ENCODE measurements at regions not wholly inside any gene's neighbourhood (a gene's known extent, or its start where the extent isn't known, plus 50 kb on each side); places are given as distances from the start of the nearest gene placed in this dataset.

DNA sequence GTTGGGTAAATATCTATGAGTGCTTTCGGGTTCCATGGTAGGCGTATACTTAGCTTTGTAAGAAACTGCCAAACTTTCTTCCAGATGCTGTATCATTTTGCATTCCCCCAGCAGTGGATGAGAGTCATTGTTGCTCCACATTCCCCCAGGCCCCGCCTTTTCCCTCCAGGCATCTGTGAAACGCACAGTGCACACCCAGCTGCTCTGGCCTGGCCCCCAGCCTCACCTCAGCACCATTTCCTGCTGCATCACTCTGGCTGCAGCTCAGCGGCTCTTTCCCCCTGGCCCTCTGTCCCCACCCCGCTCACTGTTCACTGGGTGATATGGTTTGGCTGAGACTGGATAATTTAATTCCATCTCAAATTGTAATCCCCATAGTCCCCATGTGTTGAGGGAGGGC lies 76.6 kb upstream of the SPTLC1 start:
- Mint-ChIP-seq H3K4me1 (no peaks in the 10 kb centered on the region), H3K9me3 (peaks cover 0 to 2% (median 0%) of the 10 kb centered on the region in 6 donors), H3K36me3 (no peaks in the 10 kb centered on the region), H3K27ac (no peak overlapping the region), H3K4me3 (no peak overlapping the region), H3K27me3 (ENCODE audit: low read depth in 3 of 3) (peaks cover 0 to 12% (median 3%) of the 10 kb centered on the region in 3 donors)
- DNase-seq: no peak

DNA sequence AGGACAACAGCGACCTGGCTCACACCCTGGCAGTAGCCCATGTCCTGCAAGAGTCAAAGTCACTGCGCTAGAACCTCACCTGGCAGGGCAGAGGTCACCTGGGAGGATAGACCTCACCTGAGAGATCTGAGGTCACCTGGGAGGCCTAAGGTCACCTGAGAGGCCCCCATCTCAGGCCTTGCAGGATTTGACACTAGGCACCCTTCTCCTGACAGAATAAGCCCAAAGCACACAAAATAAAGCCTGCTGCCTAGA lies 75.2 kb upstream of the SPTLC1 start:
- no peaks in the 10 kb centered on the region for H3K4me1 Mint-ChIP-seq
- no peak for DNase-seq
- H3K4me3 Mint-ChIP-seq: no peak overlapping the region
- peaks cover 0 to 15% (median 1%) of the 10 kb centered on the region in 3 donors for H3K27me3 Mint-ChIP-seq (ENCODE audit: low read depth in 3 of 3)
- H3K9me3 Mint-ChIP-seq: no peaks in the 10 kb centered on the region
- no peaks in the 10 kb centered on the region for H3K36me3 Mint-ChIP-seq
- H3K27ac Mint-ChIP-seq: no peak overlapping the region

DNA sequence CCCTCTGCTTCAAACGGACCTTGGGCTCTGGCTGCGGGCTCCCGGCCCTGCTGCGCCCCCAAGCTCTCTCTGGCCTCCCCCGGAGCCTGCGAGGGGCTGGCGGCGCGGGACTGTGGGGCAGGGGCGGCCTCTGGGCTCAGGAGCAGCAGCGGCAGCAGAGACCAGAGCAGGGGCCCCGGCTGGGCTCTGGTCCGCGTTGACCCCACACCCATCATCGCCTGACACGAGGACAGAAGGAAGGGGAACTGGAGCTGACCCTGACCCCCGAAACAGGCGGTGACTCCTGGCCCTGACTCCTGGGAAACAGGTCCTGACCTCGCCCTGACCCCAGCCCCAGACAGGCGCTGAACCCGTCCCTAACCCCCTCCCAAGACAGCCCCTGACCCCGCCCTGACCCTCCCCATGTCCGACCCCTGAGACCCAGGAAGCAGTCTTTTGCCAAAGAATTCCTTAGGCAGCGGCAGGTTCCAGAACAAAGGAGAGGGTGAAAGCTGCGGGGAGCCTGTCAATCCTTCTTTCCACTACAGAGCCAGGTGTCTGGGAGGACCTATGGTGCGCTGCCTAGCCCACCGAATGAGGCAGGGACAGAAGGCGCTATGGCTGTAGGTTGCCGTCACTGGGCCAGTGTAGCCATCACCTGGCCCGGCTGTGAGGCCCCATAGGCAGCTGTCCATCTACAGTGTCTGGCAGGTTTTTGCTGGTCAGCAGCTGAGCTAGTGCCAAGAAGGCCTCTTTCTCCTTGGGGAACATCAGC lies 74.7 kb upstream of the SPTLC1 start:
- Mint-ChIP-seq H3K9me3 (no peaks in the 10 kb centered on the region), H3K27ac (no peak overlapping the region), H3K4me3 (no peak overlapping the region), H3K27me3 (ENCODE audit: low read depth in 3 of 3) (peaks cover 0 to 12% (median 0%) of the 10 kb centered on the region in 3 donors), H3K36me3 (no peaks in the 10 kb centered on the region), H3K4me1 (no peaks in the 10 kb centered on the region)
- no peak for DNase-seq

DNA sequence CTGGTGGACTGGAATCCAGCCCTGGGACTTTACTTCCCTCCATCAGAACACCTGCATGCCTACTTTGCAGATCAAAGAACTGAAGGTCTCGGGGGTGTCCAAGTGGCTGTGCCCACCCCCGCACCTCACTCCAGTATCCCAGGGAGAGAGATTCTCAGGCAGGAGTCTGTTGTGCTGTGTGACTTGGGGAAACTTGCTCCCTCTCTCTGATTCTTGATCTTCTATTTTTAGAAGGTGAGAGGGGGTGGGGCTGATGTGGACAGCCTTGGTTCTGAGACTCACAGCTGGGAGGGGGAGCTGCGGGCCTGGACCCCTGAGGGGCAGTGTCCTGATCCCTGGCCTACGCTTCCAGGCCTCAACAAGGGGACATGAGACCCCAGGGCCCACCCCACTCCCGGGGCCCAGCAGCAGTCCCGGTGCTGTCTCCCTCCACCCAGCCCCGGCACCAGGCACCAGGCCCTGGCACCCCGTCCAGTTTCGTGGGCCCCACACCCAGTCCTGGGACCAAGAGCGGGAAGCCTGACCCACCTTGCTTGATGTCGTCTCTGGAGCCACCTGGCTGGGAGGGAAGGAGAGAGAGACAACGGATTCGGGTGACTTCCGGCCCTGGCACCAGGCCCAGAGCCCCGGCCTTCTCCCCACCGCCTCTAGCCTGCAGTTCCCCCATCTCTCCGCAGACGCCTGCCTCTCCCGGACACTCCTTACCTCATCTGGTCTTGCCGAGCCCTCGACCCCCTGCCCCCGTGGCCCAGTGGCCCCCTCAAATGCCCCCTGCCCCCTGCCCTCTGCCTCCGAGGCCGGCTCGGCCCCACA lies 74.0 kb upstream of the SPTLC1 start:
- Mint-ChIP-seq H3K9me3 (no peaks in the 10 kb centered on the region), H3K4me1 (no peaks in the 10 kb centered on the region), H3K4me3 (no peak overlapping the region), H3K27ac (no peak overlapping the region), H3K27me3 (ENCODE audit: low read depth in 3 of 3) (peaks cover 0 to 14% (median 0%) of the 10 kb centered on the region in 3 donors), H3K36me3 (no peaks in the 10 kb centered on the region)
- no peak for DNase-seq

GRCh38 chr9:92187989-92188714 lies 72.9 kb upstream of the SPTLC1 start:
- Mint-ChIP-seq H3K9me3 (no peaks in the 10 kb centered on the region), H3K27ac (no peak overlapping the region), H3K27me3 (ENCODE audit: low read depth in 3 of 3) (peaks cover 0 to 13% (median 0%) of the 10 kb centered on the region in 3 donors), H3K36me3 (no peaks in the 10 kb centered on the region), H3K4me3 (no peak overlapping the region), H3K4me1 (no peaks in the 10 kb centered on the region)
- no peak for DNase-seq

DNA sequence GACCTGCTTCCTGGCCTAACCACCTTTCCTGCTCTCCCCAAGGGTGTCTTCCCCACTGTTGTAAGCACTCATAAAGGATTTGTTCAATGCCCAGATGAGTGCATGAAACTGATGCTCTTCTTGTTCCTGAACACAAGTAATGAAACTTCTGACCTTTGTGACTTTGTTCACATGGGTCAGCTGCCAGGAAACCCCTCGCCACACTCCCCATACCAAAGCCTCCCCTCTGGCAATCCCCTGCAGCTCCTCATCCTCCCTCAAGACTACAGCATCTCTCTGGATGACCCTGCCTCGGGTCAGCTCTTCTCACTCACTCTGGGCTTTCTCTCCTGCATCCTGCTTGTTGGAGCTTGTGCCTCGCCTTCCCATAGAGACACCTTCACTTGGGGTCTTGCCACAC lies 72.2 kb upstream of the SPTLC1 start:
- peaks cover 0 to 16% (median 0%) of the 10 kb centered on the region in 3 donors for H3K27me3 Mint-ChIP-seq (ENCODE audit: low read depth in 3 of 3)
- H3K27ac Mint-ChIP-seq: no peak overlapping the region

GRCh38 chr9:92186631-92187030 lies 71.4 kb upstream of the SPTLC1 start:
- Mint-ChIP-seq H3K4me3 (no peak overlapping the region), H3K36me3 (no peaks in the 10 kb centered on the region), H3K4me1 (no peaks in the 10 kb centered on the region), H3K9me3 (no peaks in the 10 kb centered on the region), H3K27me3 (ENCODE audit: low read depth in 3 of 3) (peaks cover 0 to 13% (median 0%) of the 10 kb centered on the region in 3 donors), H3K27ac (no peak overlapping the region)
- DNase-seq: no peak

More for the DNA sequence above, 72.2 kb upstream of the SPTLC1 start:
- no peak for DNase-seq
- Mint-ChIP-seq H3K4me1 (no peaks in the 10 kb centered on the region), H3K9me3 (no peaks in the 10 kb centered on the region), H3K36me3 (no peaks in the 10 kb centered on the region), H3K4me3 (no peak overlapping the region)

- Mint-ChIP-seq H3K9me3 (no peaks in the 10 kb centered on the region), H3K36me3 (no peaks in the 10 kb centered on the region), H3K4me1 (no peaks in the 10 kb centered on the region), H3K4me3 (no peak overlapping the region), H3K27me3 (ENCODE audit: low read depth in 3 of 3) (peaks cover 0 to 13% (median 0%) of the 10 kb centered on the region in 3 donors), H3K27ac (no peak overlapping the region)
- DNase-seq: no peak
Observed at GRCh38 chr9:92185681-92186080, 70.5 kb upstream of the SPTLC1 start.

- Mint-ChIP-seq H3K4me1 (no peaks in the 10 kb centered on the region), H3K4me3 (no peak overlapping the region), H3K36me3 (no peaks in the 10 kb centered on the region), H3K27ac (no peak overlapping the region), H3K9me3 (no peaks in the 10 kb centered on the region), H3K27me3 (ENCODE audit: low read depth in 3 of 3) (peaks cover 0 to 13% (median 0%) of the 10 kb centered on the region in 3 donors)
- no peak for DNase-seq
Observed at GRCh38 chr9:92185096-92185495, 69.9 kb upstream of the SPTLC1 start.

DNA sequence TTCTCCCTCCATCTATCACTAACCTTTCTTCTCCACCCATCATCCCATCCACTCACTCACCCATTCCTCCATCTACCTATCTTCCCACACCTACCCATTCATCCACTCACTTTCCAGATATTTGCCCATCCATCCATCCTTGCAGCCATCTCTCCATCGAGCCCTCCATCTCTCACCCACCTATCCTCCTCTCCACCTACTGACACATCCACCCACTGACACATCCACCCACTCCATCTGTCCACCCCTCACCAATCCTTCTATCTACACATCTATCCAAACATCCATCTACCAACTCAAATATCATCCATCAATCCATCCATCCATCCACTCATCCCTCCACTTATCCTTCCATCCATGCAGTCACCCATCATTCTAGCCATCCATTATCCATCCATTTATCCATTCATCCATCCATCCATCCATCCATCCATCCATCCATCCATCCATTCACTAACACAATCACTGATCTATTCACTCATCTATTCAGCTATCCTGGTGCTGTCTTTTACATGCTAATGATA lies 68.9 kb upstream of the SPTLC1 start:
- Mint-ChIP-seq H3K9me3 (no peaks in the 10 kb centered on the region), H3K36me3 (no peaks in the 10 kb centered on the region), H3K27me3 (ENCODE audit: low read depth in 3 of 3) (peaks cover 0 to 13% (median 0%) of the 10 kb centered on the region in 3 donors), H3K4me3 (no peak overlapping the region), H3K4me1 (no peaks in the 10 kb centered on the region), H3K27ac (no peak overlapping the region)
- DNase-seq: no peak

DNA sequence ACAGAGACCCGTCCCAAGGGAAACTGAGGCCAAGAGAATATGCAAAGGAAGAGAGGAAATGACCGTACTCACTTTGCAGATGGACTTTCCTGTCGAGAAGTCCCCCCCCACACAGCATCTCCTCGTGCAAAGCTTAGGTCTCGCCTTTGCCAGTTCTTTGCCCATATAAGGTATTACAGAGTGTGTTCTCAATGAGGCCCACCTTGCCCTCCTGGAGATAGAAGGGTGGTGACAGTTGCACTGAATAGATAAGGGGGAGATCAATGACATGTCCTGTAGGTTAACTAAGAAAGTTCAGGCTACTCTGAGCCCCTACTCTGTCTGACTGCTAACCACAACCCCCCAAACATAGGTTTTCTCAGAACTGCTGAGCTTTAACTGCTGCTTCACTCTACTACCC lies 68.2 kb upstream of the SPTLC1 start:
- Mint-ChIP-seq H3K27ac (no peak overlapping the region), H3K4me1 (no peaks in the 10 kb centered on the region), H3K9me3 (no peaks in the 10 kb centered on the region), H3K4me3 (no peak overlapping the region), H3K27me3 (ENCODE audit: low read depth in 3 of 3) (peaks cover 0 to 13% (median 0%) of the 10 kb centered on the region in 3 donors), H3K36me3 (no peaks in the 10 kb centered on the region)
- no peak for DNase-seq

GRCh38 chr9:92181296-92181695 lies 66.1 kb upstream of the SPTLC1 start:
- DNase-seq: no peak
- H3K4me3 Mint-ChIP-seq: no peak overlapping the region
- peaks cover 0 to 9% (median 0%) of the 10 kb centered on the region in 3 donors for H3K27me3 Mint-ChIP-seq (ENCODE audit: low read depth in 3 of 3)
- H3K9me3 Mint-ChIP-seq: no peaks in the 10 kb centered on the region
- H3K36me3 Mint-ChIP-seq: no peaks in the 10 kb centered on the region
- no peak overlapping the region for H3K27ac Mint-ChIP-seq
- H3K4me1 Mint-ChIP-seq: no peaks in the 10 kb centered on the region

GRCh38 chr9:92180669-92181181 lies 65.5 kb upstream of the SPTLC1 start:
- H3K27me3 Mint-ChIP-seq (ENCODE audit: low read depth in 3 of 3): peaks cover 0 to 8% (median 0%) of the 10 kb centered on the region in 3 donors
- no peak overlapping the region for H3K27ac Mint-ChIP-seq
- no peaks in the 10 kb centered on the region for H3K4me1 Mint-ChIP-seq
- no peak overlapping the region for H3K4me3 Mint-ChIP-seq
- H3K9me3 Mint-ChIP-seq: no peaks in the 10 kb centered on the region
- H3K36me3 Mint-ChIP-seq: no peaks in the 10 kb centered on the region
- no peak for DNase-seq

DNA sequence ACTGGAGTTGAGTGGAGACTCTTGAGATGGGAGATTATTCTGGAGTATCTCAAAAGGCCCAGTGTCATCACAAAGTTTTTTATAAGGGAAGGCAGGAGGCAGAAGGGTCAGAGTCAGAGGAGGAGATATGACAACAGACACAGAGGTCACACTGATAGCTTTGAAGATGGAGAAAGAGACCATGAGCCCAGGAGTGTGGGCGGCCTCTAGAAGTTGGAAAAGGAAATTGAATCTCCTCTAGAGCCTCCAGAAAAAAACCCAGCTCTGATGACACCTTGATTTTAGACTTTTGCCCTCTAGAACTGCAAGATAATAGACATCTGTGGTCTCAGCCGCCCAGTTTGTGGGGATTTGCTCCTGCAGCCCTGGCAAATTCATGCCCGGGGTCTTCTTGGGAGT lies 64.8 kb upstream of the SPTLC1 start:
- Mint-ChIP-seq H3K27me3 (ENCODE audit: low read depth in 3 of 3) (peaks cover 0 to 5% (median 0%) of the 10 kb centered on the region in 3 donors), H3K36me3 (no peaks in the 10 kb centered on the region), H3K4me1 (no peaks in the 10 kb centered on the region), H3K4me3 (no peak overlapping the region), H3K27ac (no peak overlapping the region), H3K9me3 (no peaks in the 10 kb centered on the region)
- no peak for DNase-seq

All from immature natural killer cell (primary cell).